ENCODE measurements at regions not wholly inside any gene's neighbourhood (a gene's known extent, or its start where the extent isn't known, plus 50 kb on each side); places are given as distances from the start of the nearest gene placed in this dataset.

GRCh38 chr5:158364367-158364766, 505.4 kb upstream of the CLINT1 start:
- TF ChIP-seq, protein P1, sequence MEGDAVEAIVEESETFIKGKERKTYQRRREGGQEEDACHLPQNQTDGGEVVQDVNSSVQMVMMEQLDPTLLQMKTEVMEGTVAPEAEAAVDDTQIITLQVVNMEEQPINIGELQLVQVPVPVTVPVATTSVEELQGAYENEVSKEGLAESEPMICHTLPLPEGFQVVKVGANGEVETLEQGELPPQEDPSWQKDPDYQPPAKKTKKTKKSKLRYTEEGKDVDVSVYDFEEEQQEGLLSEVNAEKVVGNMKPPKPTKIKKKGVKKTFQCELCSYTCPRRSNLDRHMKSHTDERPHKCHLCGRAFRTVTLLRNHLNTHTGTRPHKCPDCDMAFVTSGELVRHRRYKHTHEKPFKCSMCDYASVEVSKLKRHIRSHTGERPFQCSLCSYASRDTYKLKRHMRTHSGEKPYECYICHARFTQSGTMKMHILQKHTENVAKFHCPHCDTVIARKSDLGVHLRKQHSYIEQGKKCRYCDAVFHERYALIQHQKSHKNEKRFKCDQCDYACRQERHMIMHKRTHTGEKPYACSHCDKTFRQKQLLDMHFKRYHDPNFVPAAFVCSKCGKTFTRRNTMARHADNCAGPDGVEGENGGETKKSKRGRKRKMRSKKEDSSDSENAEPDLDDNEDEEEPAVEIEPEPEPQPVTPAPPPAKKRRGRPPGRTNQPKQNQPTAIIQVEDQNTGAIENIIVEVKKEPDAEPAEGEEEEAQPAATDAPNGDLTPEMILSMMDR (conservative IDR thresholded peaks at IDR 0.05 in 1 of 2, IDR thresholded peaks at IDR 0.05 in 1 of 2; ENCODE audit: extremely low read depth in 1 of 2, insufficient read depth in 1 of 2, low read depth in 1 of 2, low read length in 2 of 2), result no peak
- TF ChIP-seq EZH2 (IDR thresholded peaks at IDR 0.05; ENCODE audit: borderline replicate concordance, low read length), result no peak
